ENCODE measurements at regions not wholly inside any gene's neighbourhood (a gene's known extent, or its start where the extent isn't known, plus 50 kb on each side); places are given as distances from the start of the nearest gene placed in this dataset.

GRCh38 chr5:106311230-106311915 lies 1359.4 kb downstream of the EFNA5 start:
- Histone ChIP-seq H3K79me2 (ENCODE audit: low read length) (no peaks in the 10 kb centered on the region), H3K9me3 (ENCODE audit: insufficient read depth, low read length) (no peaks in the 10 kb centered on the region), H3K4me1 (ENCODE audit: low read length) (no peaks in the 10 kb centered on the region), H2AFZ (ENCODE audit: low read depth, low read length) (no peak overlapping the region), H3K9ac (ENCODE audit: low read length) (no peak overlapping the region), H3K27me3 (ENCODE audit: low read depth, low read length) (no peaks in the 10 kb centered on the region), H3K27ac (ENCODE audit: low read length) (no peak overlapping the region), H3K36me3 (replicated peaks; ENCODE audit: low read depth, low read length) (no peaks in the 10 kb centered on the region), H4K20me1 (ENCODE audit: insufficient read depth, low read length) (no peaks in the 10 kb centered on the region), H3K4me2 (ENCODE audit: low read length) (no peak overlapping the region), H3K4me3 (ENCODE audit: low read length) (no peak overlapping the region)
- TF ChIP-seq CTCF (IDR thresholded peaks at IDR 0.05; ENCODE audit: low read depth, low read length) (no peak), EZH2phosphoT487 (IDR thresholded peaks at IDR 0.05; ENCODE audit: low read depth) (no peak)

GRCh38 chr5:106307265-106307664 lies 1363.5 kb downstream of the EFNA5 start:
- no peak overlapping the region for H3K27ac ChIP-seq (ENCODE audit: low read length)
- H3K79me2 ChIP-seq (ENCODE audit: low read length) = no peaks in the 10 kb centered on the region
- no peaks in the 10 kb centered on the region for H4K20me1 ChIP-seq (ENCODE audit: insufficient read depth, low read length)
- no peak overlapping the region for H3K4me3 ChIP-seq (ENCODE audit: low read length)
- TF ChIP-seq EZH2phosphoT487 (IDR thresholded peaks at IDR 0.05; ENCODE audit: low read depth) (no peak), CTCF (IDR thresholded peaks at IDR 0.05; ENCODE audit: low read depth, low read length) (no peak)
- peaks cover 8% of the 10 kb centered on the region for H3K4me1 ChIP-seq (ENCODE audit: low read length)
- no peaks in the 10 kb centered on the region for H3K9me3 ChIP-seq (ENCODE audit: insufficient read depth, low read length)
- H3K4me2 ChIP-seq (ENCODE audit: low read length) = no peak overlapping the region
- no peaks in the 10 kb centered on the region for H3K36me3 ChIP-seq (replicated peaks; ENCODE audit: low read depth, low read length)
- no peaks in the 10 kb centered on the region for H3K27me3 ChIP-seq (ENCODE audit: low read depth, low read length)
- H2AFZ ChIP-seq (ENCODE audit: low read depth, low read length) = no peak overlapping the region
- H3K9ac ChIP-seq (ENCODE audit: low read length) = no peak overlapping the region

GRCh38 chr5:106306313-106307028 lies 1364.3 kb downstream of the EFNA5 start:
- Histone ChIP-seq H3K27ac (ENCODE audit: low read length) (no peak overlapping the region), H2AFZ (ENCODE audit: low read depth, low read length) (no peak overlapping the region)

More at GRCh38 chr5:106306313-106307028, 1364.3 kb downstream of the EFNA5 start:
- H3K27me3 ChIP-seq (ENCODE audit: low read depth, low read length) = no peaks in the 10 kb centered on the region
- no peaks in the 10 kb centered on the region for H3K79me2 ChIP-seq (ENCODE audit: low read length)
- no peak overlapping the region for H3K4me2 ChIP-seq (ENCODE audit: low read length)
- H4K20me1 ChIP-seq (ENCODE audit: insufficient read depth, low read length) = no peaks in the 10 kb centered on the region
- TF ChIP-seq EZH2phosphoT487 (IDR thresholded peaks at IDR 0.05; ENCODE audit: low read depth) = no peak
- TF ChIP-seq CTCF (IDR thresholded peaks at IDR 0.05; ENCODE audit: low read depth, low read length) = no peak
- H3K4me1 ChIP-seq (ENCODE audit: low read length) = peaks cover 8% of the 10 kb centered on the region
- no peaks in the 10 kb centered on the region for H3K9me3 ChIP-seq (ENCODE audit: insufficient read depth, low read length)
- no peak overlapping the region for H3K4me3 ChIP-seq (ENCODE audit: low read length)
- no peak overlapping the region for H3K9ac ChIP-seq (ENCODE audit: low read length)
- no peaks in the 10 kb centered on the region for H3K36me3 ChIP-seq (replicated peaks; ENCODE audit: low read depth, low read length)
